ENCODE measurements at regions not wholly inside any gene's neighbourhood (a gene's known extent, or its start where the extent isn't known, plus 50 kb on each side); places are given as distances from the start of the nearest gene placed in this dataset.

GRCh38 chrX:104513162-104513561 is 52.8 kb upstream of the IL1RAPL2 start:
- POLR2A ChIA-PET, result no interaction called here
- H3K4me1 Mint-ChIP-seq (ENCODE audit: low read depth), result no peaks in the 10 kb centered on the region
- H3K4me3 ChIP-seq (ENCODE audit: low read length), result no peak overlapping the region

GRCh38 chrX:104510801-104511200 is 55.2 kb upstream of the IL1RAPL2 start:
- Histone ChIP-seq H3K36me3 (ENCODE audit: insufficient read depth, low read length) (no peaks in the 10 kb centered on the region), H3K27me3 (ENCODE audit: control insufficient read depth in 1 of 2, insufficient read depth in 2 of 2, low read length in 2 of 2) (no peaks in the 10 kb centered on the region), H3K9me3 (ENCODE audit: control insufficient read depth in 1 of 2, insufficient read depth in 1 of 2, low read length in 2 of 2) (no peaks in the 10 kb centered on the region), H3K4me1 (ENCODE audit: insufficient read depth, low read length) (no peaks in the 10 kb centered on the region), H3K4me3 (ENCODE audit: low read length) (no peak overlapping the region), H3K27ac (ENCODE audit: low read depth in 1 of 2, low read length in 2 of 2) (no peak overlapping the region)
- H3K27ac Mint-ChIP-seq, result no peak overlapping the region
- DNase-seq (no peak), ATAC-seq (ENCODE audit: poor library complexity) (no peak)
- intact Hi-C loops (cut with DNase I, micrococcal nuclease), result no loop called here
- TF ChIP-seq CTCF (IDR thresholded peaks at IDR 0.05), result no peak
- no peak overlapping the region for H3K4me3 Mint-ChIP-seq
- H3K4me1 Mint-ChIP-seq (ENCODE audit: low read depth), result no peaks in the 10 kb centered on the region
- H3K27me3 Mint-ChIP-seq, result no peaks in the 10 kb centered on the region
- ChIA-PET CTCF (no interaction called here), POLR2A (no interaction called here)
- H3K9me3 Mint-ChIP-seq, result no peaks in the 10 kb centered on the region
- H3K36me3 Mint-ChIP-seq (ENCODE audit: low read depth), result no peaks in the 10 kb centered on the region

More at GRCh38 chrX:104513162-104513561, 52.8 kb upstream of the IL1RAPL2 start:
- H3K27me3 ChIP-seq (ENCODE audit: control insufficient read depth in 1 of 2, insufficient read depth in 2 of 2, low read length in 2 of 2), result no peaks in the 10 kb centered on the region
- H3K9me3 ChIP-seq (ENCODE audit: control insufficient read depth in 1 of 2, insufficient read depth in 1 of 2, low read length in 2 of 2), result no peaks in the 10 kb centered on the region
- no peak overlapping the region for H3K27ac ChIP-seq (ENCODE audit: low read depth in 1 of 2, low read length in 2 of 2)
- intact Hi-C loops (cut with DNase I, micrococcal nuclease), result no loop called here
- no peaks in the 10 kb centered on the region for H3K36me3 Mint-ChIP-seq (ENCODE audit: low read depth)
- no peak for DNase-seq
- no peak overlapping the region for H3K4me3 Mint-ChIP-seq
- no peak overlapping the region for H3K27ac Mint-ChIP-seq
- no peak for ATAC-seq (ENCODE audit: poor library complexity)
- H3K27me3 Mint-ChIP-seq, result no peaks in the 10 kb centered on the region
- TF ChIP-seq CTCF (IDR thresholded peaks at IDR 0.05), result no peak
- H3K9me3 Mint-ChIP-seq, result no peaks in the 10 kb centered on the region
- CTCF ChIA-PET, result no interaction called here
- H3K4me1 ChIP-seq (ENCODE audit: insufficient read depth, low read length), result no peaks in the 10 kb centered on the region
- H3K36me3 ChIP-seq (ENCODE audit: insufficient read depth, low read length), result no peaks in the 10 kb centered on the region

GRCh38 chrX:104502460-104502859 is 63.5 kb upstream of the IL1RAPL2 start:
- intact Hi-C loops (cut with DNase I, micrococcal nuclease), result no loop called here
- Histone ChIP-seq H3K36me3 (ENCODE audit: insufficient read depth, low read length) (no peaks in the 10 kb centered on the region), H3K27ac (ENCODE audit: low read depth in 1 of 2, low read length in 2 of 2) (no peak overlapping the region), H3K9me3 (ENCODE audit: control insufficient read depth in 1 of 2, insufficient read depth in 1 of 2, low read length in 2 of 2) (no peaks in the 10 kb centered on the region), H3K27me3 (ENCODE audit: control insufficient read depth in 1 of 2, insufficient read depth in 2 of 2, low read length in 2 of 2) (no peaks in the 10 kb centered on the region), H3K4me3 (ENCODE audit: low read length) (no peak overlapping the region), H3K4me1 (ENCODE audit: insufficient read depth, low read length) (no peaks in the 10 kb centered on the region)
- TF ChIP-seq CTCF (IDR thresholded peaks at IDR 0.05), result no peak
- Mint-ChIP-seq H3K9me3 (no peaks in the 10 kb centered on the region), H3K4me3 (no peak overlapping the region), H3K27me3 (no peaks in the 10 kb centered on the region), H3K27ac (no peak overlapping the region), H3K4me1 (ENCODE audit: low read depth) (no peaks in the 10 kb centered on the region), H3K36me3 (ENCODE audit: low read depth) (no peaks in the 10 kb centered on the region)
- ATAC-seq (ENCODE audit: poor library complexity), result no peak
- ChIA-PET POLR2A (no interaction called here), CTCF (no interaction called here)
- DNase-seq, result no peak
